Superior temporal gyrus (tissue), 1 donor: ENCODE measurements at regions not wholly inside any gene's neighbourhood (a gene's known extent, or its start where the extent isn't known, plus 50 kb on each side); places are given as distances from the start of the nearest gene placed in this dataset.
"Not testable (repeated sequence)": the region's sequence is repeated elsewhere in the genome, so short reads cannot be mapped to it uniquely, and the experiment has no call there.

Experiments
- DNase-seq: peaks from one replicate; pipeline ENCODE4 v3.0.0-alpha.2; 2016; ENCODE audit errors: extremely low spot score

DNA sequence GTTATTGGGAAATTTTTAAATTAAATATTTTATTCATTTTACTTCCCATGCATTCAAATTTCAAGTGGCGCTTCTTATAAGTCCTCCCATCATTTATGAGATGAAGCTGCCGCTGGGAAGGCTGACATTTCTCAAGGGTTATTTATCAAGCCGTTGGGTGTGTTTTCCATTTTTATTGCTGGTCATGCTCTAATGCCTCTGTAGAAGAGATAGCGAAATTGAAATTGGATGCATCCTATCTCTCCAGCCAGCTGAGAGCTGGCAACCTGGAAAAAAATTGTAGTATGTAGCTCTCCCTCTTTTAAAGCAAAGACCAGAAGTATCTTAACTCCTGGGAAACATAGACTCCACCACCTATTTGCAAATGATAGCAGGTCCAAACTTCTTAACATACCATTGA lies 135.9 kb downstream of the C6orf118 start:
- no peak for DNase-seq

DNA sequence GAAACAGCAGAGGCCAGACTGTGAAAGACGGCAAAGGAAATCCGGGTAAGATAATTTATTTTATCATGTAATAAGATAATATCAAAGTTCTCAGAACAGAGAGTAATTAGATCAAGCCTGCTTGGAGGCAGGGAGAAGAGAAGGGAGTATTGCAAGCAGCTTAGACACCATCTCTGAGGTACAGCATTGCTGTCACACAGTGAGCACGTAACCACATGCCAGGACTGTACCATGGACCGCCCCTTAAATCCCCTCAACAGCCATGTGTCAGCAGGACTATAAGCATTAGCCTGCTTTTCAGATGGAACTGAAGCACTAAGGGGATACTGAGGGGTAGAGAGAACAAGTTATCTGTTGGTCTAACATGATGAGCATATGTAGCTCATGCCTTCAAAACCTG lies 141.5 kb downstream of the C6orf118 start:
- no peak for DNase-seq

DNA sequence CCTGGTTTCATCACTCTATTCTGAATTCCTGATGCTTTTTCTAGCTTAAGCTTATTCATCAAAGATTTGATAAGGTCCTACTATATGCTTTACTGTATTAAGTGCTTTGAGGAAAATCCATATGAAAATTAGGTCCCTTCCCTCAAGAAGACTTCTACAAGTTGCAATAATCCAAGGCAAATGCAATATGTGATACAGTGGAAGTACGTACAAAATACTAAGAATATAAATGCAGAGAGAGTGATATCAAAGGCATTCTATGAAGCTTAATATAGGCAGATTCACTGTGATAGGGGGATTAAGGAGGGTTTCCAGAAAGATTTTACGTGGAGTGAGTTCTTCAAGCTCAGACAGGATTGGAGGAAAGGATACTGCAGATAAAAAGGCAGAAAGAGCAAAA lies 142.1 kb downstream of the C6orf118 start:
- DNase-seq, result no peak

DNA sequence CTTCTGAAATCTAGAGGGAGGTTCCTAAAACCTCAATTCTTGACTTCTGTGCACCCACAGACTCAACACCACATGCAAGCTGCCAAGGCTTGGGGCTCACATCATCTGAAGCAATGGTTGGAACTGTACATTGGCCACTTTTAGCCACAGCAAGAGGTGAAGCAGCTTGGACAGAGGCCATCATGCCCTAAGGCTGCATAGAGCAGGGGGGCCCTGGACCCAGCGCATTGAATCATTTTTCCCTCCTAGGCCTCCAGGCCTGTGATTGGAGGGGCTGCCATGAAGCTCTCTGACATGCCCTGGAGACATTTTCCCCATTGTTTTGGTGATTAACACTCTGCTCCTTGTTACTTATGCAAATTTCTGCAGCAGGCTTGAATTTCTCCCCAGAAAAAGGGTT lies 145.9 kb downstream of the C6orf118 start:
- no peak for DNase-seq

DNA sequence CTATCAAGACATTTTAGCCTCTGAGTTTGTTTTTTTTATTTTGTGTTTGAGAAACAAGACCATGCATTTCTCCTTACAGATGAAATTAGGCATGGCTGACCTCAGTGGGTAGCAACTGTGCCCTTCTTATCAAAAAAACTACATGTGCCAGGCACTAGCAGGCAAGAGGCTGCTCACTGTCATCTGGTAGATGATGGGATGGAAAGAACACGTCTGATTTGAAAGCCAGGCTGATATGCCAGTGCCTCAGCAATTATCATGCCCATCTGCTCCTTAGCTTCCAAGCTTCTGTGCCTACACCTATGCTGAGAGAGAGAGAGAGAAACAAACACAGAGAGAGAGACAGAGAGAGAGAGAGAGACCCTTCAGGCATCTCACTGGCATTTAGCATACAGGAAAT lies 149.9 kb downstream of the C6orf118 start:
- no peak for DNase-seq

DNA sequence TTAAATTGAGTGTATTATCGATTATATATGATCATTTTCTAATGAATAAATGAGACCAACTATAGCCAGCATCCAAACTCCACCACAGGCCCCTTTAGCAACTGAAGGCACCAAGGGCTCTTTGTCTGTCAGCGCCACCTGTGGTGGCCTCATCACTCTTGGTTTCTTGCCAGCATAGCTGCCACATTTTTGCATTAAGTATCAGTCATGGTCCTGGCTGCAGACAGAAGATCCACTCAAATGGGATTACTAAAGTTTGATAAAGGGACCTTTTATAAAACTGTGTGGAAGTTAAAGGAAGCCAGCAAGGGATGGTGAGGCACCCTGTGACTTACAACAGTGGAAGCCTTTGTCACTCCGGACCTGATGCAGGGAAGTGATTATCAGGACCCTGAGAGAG lies 162.9 kb downstream of the C6orf118 start:
- DNase-seq, result peak; percentile 50

DNA sequence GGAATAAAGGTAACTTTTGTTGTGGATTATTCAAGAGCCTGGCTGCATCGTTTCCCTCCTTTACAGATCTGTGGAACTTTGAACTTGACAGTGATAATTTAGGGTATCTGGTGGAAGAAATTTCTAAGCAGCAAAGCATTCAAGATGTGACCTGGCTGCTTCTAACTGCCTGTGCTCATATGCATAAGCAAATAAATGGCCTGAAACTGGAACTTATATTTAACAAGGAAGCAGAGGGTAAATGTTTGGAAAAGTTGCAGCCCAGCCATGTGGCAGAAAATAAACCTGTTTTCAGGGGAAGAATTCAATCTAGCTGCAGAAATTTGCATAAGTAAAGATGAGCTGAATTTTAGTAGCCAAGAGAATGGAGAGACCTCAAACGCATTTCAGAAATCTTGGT lies 173.5 kb downstream of the C6orf118 start:
- no peak for DNase-seq

DNA sequence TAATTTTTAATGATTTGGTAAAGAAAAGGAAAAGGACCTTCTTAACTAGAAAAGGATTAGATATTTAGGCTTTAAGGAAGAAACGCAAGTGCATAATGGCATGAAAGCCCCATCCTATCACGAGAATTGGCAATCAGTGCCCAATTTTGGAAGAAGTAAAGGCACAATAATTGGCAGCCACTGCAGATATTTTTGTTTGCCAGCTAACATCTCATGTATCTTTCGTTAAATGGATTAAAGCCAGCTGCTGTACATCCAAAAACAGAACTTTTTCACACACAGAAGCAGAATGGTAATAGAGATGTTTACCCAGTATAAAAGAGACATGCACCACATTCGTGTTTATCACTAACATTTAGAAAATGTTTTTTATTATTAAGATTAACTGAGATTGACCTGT lies 180.3 kb downstream of the C6orf118 start:
- peak; percentile 46 for DNase-seq

DNA sequence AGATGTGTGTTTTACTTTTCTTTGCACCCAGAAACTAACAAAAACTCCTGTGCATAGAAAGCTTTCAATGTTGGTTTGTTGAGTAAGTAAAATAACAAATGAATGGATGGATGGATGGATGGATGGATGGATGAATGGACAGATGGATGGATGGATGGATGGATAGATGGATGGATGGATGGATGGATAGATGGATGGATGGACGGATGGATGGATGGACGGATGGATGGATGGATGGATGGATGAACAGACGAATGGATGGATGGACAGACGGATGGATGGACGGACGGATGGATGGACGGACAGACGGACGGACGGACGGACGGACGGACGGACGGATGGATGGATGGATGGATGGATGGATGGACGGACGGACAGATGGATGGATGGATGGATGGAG lies 181.7 kb downstream of the C6orf118 start:
- not testable (repeated sequence) for DNase-seq

DNA sequence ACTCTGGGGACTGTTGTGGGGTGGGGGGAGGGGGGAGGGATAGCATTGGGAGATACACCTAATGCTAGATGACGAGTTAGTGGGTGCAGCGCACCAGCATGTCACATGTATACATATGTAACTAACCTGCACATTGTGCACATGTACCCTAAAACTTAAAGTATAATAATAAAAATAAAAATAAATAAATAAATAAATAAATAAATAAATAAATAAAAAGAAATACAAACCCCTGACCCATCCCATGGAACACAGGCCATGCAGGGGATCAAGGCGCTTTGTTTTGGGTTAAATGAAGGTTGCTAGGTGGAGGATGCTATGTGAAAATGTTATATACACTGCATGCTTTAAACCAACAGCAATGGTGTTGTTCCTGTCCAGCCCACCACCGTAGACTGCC lies 184.7 kb downstream of the C6orf118 start:
- DNase-seq, result not testable (repeated sequence)

DNA sequence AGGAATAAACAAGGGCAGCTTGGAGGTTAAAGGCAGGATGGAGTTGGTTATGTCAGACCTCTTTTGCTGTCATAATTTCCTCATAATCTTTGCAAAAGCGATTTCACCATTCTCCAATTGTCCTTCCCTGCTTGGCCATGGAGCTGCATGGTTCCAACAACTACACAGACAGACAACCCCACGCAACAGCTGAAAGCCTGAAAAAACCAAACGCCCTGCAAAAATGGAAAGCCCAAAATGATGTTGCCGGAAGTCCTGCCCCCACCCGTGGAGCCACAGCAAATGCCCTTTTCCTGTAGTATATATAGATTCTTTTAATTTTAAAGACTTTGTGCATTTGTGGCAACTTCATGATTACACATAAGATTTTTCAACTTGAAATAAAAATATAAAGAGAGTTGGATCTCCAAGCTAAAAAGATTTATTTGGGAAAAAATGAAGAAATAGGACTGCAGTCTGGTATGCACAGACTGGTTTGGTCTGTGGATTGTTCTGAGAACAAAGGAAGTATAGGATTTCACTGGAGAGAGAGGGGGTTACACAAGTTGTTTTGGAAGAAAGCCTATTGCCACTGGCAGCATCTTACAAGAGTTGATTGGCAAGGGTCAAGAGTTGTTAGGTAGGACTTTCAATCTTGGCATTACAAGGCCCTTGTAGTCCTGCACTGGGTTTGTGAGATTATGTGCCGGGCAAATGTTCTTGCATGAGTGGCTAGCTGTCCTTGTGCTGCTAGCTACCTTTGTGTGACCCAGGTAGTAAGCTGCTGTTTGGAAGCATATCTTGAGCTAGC lies 190.0 kb downstream of the C6orf118 start:
- no peak for DNase-seq

DNA sequence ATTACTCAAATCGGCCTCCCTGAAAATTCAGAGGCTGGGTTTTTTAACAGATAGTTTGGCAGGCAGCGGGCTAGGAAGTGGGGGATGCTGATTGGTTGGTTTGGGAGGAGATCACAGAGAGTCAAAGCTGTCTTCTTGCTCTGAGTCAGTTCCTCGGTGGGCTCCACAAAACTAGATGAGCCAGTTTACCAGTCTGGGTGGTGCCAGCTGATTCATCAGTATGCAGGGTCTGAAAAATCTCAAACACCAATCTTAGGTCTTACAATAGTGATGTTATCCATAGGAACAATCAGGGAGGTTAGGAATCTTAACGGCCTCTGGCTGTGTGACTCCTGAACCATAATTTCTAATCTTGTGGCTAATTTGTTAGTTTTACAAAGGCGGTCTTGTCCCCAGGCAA lies 190.7 kb downstream of the C6orf118 start:
- no peak for DNase-seq

DNA sequence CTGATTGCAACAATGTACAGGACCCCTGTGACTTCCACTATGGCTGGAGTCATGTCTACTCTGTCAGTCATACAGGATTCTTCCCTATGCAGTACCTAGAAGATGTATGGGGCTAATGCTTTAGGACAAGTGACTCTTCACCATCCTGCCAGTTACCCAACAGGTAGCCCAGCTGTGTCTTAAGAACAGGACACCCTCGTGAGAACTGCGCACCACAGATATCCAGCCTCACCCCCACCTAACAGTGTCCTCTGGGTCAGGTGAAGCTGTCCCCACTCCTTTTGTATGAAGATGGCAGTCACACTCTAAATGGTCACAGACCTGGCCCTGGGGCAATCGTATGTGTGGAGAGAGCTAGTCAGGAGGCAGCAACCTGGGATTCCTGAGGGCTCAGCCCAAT lies 191.6 kb downstream of the C6orf118 start:
- no peak for DNase-seq

DNA sequence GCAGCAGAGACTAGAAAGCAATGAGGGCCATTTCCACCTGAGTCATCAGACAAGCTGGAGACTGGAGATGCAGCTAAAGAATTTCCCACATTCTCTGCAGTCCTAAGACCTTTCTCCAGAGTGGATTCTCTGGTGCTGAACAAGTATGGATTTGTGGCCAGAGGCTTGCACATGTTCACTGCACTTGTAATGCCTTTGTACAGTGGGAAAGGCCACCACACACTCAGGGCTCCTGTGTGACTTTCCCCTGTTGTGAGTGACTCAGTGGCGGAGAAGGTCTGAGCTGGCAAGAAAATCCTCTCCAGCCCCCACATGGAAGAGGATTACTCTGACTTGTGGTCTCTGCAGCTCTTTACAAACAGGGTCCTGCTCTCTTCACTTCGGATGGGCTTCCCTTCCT lies 192.3 kb downstream of the C6orf118 start:
- DNase-seq, result no peak

DNA sequence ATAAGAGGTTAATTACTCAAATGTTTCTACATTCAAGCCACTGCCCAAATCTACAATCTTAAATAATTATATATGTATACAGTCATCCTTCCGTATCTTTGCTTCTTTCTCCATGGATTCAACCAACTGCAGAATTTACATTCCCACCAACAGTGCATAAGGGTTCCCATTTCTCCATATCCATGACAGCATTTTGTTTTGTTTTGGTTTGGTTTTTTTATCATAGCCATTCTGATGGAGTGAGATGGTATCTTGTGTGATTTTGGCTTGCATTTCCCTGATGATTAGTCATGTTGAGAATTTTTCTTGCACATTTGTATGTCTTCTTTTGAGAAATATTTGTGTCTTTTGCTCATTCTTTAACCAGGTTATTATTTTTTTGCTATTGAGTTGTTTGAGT lies 198.5 kb downstream of the C6orf118 start:
- DNase-seq, result no peak

DNA sequence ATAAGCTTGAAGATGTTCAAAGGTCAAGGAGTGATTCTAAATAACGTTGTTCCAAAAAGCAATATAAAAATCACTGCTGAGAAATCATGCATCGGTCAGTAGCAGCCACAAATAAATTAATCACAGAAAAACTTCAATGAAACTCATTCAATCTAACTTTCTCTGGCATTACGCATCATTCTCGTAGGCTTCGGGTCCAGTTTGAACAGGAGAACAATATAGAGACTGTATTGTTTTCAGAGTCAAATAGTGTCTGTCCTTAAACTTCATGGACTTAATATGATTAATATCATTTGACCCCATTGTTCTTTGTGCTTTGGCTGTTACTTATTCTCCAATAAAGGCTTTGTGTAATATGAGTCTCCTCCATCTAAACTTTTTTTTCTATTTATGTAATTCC lies 200.4 kb downstream of the C6orf118 start:
- DNase-seq, result no peak

DNA sequence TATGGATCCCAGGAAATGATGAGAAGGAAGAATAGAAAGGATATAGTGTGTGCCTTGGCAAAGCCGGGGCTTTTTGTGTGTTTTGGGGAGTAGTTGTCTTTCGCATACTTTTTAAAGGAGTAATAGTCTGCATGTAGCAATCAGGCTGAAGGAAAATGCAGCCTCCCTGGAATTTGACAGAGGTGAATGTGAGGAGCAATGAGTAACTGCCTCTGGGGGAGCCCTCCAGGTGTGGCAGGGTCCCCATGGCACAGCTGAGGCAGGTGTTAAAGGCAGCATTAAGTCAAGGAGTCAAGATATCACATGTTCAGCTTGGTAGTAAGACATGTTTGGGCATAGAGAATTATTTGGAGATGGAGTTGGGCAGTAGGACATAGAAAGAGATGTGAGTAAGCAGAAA lies 203.1 kb downstream of the C6orf118 start:
- no peak for DNase-seq

DNA sequence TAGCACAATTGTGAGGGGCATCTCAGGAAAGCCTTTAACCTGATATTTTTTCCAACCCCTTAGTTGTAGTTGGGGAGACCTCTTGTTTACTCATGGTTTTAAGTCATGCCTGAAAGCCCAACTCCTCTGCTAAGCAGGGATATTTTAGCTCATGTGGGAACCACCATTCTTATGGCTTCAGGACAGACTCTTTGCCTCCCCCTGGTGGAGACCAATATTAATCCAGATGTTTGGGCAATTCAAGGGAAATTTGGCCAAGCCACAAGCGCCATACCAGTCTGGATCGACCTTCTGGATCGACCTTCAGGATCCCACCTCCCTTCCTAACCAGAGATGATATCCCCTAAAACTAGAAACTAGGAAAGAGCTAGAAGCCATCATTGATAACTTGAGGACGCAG lies 211.2 kb downstream of the C6orf118 start:
- DNase-seq, result no peak

DNA sequence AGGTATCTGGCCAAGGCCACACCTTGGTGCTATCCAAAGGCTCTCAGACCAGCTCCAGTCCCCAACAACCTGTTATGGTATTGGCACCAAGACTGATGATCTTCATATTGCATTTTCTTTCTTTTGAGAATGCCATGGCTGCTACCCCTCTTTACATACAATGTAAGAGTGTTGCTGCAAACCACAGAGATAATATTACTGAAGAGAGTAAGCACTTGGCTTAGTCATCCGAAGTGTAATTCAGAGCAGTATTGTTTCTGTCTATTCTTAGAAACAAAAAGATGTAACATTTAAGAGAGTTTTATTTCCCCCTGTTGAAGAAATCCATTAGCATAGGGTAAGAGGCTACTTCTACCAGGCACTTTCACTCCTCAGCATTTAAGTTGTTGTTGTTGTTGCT lies 212.5 kb downstream of the C6orf118 start:
- DNase-seq, result no peak

DNA sequence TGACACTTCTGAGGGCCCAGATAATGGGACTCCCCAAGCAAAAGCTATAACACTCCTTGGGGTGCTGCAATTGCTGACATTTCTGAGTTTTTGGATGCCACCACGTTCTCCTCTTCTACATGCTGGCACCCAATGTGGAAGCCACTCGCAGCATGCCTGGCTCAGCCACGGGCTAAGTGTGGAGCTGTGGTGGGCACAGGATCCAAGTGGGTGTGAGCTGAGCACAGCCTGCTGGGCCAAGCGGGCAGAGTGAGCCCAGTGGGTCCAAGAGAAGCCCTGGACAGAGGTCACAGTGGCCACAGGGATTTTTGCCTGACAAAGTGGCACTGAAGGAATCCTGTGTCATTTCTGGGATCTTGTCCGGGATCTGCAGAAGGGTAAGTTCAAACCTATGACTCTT lies 213.2 kb downstream of the C6orf118 start:
- DNase-seq, result no peak

DNA sequence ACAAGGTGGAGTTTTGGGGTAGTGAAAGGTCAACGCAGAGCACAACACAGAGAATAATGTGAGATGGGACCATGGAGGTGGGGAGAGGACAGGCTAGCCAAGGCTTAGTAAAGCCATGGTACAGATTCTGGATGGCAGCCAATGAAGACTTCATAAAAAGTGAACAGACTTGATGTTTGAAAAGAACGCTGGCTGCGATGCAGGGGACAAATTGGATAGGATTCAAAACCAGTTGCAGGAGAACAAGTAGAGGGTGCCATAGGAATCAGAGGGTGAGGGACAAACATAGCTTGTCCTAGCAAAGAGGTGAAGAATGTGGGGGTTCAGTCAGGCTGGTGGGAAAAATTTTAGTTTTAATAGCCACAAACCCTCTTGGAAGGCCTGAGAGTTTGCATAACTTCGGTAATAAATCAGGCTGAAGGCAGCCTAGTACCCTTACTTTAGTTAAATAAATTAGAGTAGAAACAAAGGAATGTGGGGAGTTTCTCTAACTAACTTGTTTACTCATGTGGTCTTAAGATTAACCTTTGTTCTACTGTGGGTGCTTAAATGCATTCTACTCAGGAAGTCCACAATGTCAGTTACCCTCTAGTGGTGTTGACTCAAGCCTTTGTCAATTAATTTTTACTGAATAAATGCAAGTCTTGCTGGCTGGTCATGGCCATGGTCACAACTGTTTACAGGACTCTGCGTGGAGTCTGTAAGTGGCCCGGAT lies 216.4 kb downstream of the C6orf118 start:
- no peak for DNase-seq

DNA sequence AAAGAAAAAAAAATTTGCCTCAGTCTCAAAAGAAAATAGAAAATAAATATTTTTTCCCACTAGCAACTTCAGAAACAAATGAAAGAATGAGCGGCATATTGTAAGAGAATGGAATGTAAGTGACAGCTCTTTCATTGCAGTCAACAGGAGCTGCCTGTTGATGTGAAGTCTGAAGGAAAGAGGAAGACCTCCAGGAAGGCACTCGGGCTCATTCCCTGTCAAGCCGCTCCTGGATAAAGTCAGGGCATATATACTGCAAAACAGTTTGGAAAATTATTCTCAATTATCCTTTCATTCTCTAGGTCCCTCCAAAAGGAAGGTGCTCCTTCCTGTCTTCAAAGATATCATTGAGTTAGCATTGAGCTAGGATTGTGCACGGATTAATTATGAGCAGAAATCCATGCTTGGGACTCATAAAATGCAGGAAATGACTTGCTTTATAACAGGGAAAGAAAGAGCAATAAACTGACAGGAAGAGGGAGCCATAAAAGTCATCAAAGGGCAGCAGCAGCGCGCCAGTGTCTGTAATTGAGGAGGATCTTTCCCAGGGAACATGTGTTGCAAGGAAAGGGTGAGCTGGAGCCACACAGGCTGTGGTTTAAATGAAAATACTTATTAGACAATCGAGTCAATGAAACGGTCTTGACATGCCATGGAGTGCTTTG lies 218.2 kb downstream of the C6orf118 start:
- DNase-seq, result no peak

DNA sequence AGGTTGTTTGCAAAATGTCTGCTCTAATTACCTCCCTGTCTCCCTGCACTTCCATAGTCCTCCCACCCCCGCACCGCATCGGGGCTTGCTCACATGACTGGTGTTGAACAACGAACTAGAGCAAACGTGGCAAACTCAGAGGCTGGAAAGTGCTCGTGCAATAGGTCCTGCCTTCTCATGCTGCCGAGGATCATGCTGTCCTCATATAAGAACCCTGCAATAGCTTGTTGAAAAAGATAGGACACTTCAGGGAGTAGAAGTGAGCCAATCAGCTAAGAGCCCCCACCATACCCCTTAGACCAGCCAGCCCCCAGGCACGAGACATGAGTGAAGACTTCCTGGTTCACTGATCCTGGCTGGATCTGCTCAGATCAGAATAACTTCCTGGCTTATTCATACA lies 219.2 kb downstream of the C6orf118 start:
- no peak for DNase-seq
